ENCODE measurements at regions not wholly inside any gene's neighbourhood (a gene's known extent, or its start where the extent isn't known, plus 50 kb on each side); places are given as distances from the start of the nearest gene placed in this dataset.

- no peak for DNase-seq (ENCODE audit: low read depth)
Measured at GRCh38 chr17:73924114-73924908, 279.2 kb upstream of the RPL38 start.

- DNase-seq (ENCODE audit: low read depth), result no peak
Measured at GRCh38 chr17:73924909-73925186, 278.6 kb upstream of the RPL38 start.

- DNase-seq (ENCODE audit: low read depth), result no peak
Measured at GRCh38 chr17:73929860-73930430, 273.5 kb upstream of the RPL38 start.

GRCh38 chr17:73932216-73932749, 271.2 kb upstream of the RPL38 start:
- no peak for DNase-seq (ENCODE audit: low read depth)

GRCh38 chr17:73933164-73933766, 270.2 kb upstream of the RPL38 start:
- DNase-seq (ENCODE audit: low read depth), result no peak

GRCh38 chr17:73933871-73934270, 269.6 kb upstream of the RPL38 start:
- DNase-seq (ENCODE audit: low read depth), result no peak

- DNase-seq (ENCODE audit: low read depth), result no peak
Measured at GRCh38 chr17:73934696-73935095, 268.8 kb upstream of the RPL38 start.

GRCh38 chr17:73936908-73937627, 266.4 kb upstream of the RPL38 start:
- no peak for DNase-seq (ENCODE audit: low read depth)

- no peak for DNase-seq (ENCODE audit: low read depth)
Measured at GRCh38 chr17:73938706-73939105, 264.8 kb upstream of the RPL38 start.

- DNase-seq (ENCODE audit: low read depth), result no peak
Measured at GRCh38 chr17:73939806-73940205, 263.7 kb upstream of the RPL38 start.

GRCh38 chr17:73940511-73940910, 263.0 kb upstream of the RPL38 start:
- no peak for DNase-seq (ENCODE audit: low read depth)

GRCh38 chr17:73941919-73942530, 261.5 kb upstream of the RPL38 start:
- no peak for DNase-seq (ENCODE audit: low read depth)

- no peak for DNase-seq (ENCODE audit: low read depth)
Measured at GRCh38 chr17:73942703-73943415, 260.6 kb upstream of the RPL38 start.

- DNase-seq (ENCODE audit: low read depth), result no peak
Measured at GRCh38 chr17:73943416-73944110, 259.9 kb upstream of the RPL38 start.

GRCh38 chr17:73944366-73944765, 259.1 kb upstream of the RPL38 start:
- no peak for DNase-seq (ENCODE audit: low read depth)

GRCh38 chr17:73947281-73947965, 256.1 kb upstream of the RPL38 start:
- DNase-seq (ENCODE audit: low read depth), result no peak

GRCh38 chr17:73947966-73948355, 255.5 kb upstream of the RPL38 start:
- no peak for DNase-seq (ENCODE audit: low read depth)

- no peak for DNase-seq (ENCODE audit: low read depth)
Measured at GRCh38 chr17:73949903-73950592, 253.4 kb upstream of the RPL38 start.

GRCh38 chr17:73950593-73950914, 252.9 kb upstream of the RPL38 start:
- DNase-seq (ENCODE audit: low read depth), result no peak
